ENCODE measurements at regions not wholly inside any gene's neighbourhood (a gene's known extent, or its start where the extent isn't known, plus 50 kb on each side); places are given as distances from the start of the nearest gene placed in this dataset.

DNA sequence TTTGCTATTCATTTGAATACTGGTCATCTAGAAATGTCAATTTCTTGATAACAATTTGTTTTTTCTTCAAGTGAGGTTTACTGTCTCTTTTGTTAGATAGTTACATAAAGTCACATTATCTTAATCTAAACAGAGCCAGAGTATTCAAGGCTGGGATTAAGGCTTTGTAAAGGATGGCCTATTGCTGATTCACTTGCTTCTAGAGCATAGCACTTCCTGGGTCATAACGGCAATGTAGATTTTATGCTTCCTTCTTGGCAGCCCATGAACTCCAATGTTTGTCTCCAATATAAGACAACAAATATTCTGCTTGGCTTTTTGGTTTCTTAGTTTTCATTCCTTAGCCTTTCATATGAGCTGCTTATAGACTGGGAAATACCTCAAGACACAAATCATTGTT, 2007.9 kb upstream of the CDH6 start:
- Mint-ChIP-seq H3K36me3 (ENCODE audit: low read depth) (no peaks in the 10 kb centered on the region), H3K9me3 (ENCODE audit: low read depth) (peaks cover 6% of the 10 kb centered on the region), H3K27me3 (ENCODE audit: low read depth) (no peaks in the 10 kb centered on the region), H3K4me1 (ENCODE audit: low read depth) (no peaks in the 10 kb centered on the region), H3K27ac (ENCODE audit: unreplicated experiment) (no peak overlapping the region), H3K4me3 (ENCODE audit: unreplicated experiment) (no peak overlapping the region)
- DNase-seq (ENCODE audit: low spot score): no peak
- no peak for TF ChIP-seq CTCF (IDR thresholded peaks at IDR 0.05)

DNA sequence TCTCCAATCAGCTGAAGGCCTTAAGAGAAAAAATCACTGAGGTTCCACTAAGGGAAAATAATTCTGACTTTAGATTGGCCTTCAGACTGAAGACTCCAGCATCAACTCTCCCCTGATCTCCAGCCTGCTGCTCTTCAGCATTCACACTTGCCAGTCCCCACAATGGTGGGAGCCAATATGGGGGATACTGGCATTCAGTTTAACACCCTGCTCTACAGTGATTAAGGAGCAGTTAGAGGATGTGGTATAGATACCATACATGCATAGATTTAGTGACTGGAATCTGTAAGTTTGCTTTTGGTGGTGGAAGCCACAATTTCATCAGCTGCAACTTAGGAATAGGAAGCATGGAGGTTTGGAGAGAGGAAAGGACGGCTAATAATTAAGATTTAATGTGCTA, 2017.7 kb upstream of the CDH6 start:
- DNase-seq (ENCODE audit: low spot score): no peak

DNA sequence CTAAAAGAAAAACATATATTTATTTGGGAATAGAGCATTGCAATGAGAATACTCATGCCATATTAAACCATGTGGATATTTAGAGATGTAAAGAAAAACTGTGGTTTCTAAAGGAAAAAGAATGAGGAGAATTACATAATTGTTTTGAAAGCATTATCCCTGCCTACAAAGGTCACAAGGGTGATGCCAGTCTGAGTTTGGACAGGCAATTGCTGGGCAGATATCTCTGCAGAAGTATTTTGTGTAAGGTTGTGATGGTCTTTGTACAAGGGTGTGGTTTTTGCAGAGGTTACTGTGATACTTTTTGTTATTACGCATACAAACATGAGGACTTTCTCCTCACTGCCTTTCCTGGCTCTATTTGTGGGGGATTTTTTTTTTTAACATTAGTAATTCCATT, 2022.9 kb upstream of the CDH6 start:
- Mint-ChIP-seq H3K27me3 (ENCODE audit: low read depth) (peaks cover 4% of the 10 kb centered on the region), H3K4me1 (ENCODE audit: low read depth) (no peaks in the 10 kb centered on the region), H3K9me3 (ENCODE audit: low read depth) (peaks cover 2% of the 10 kb centered on the region), H3K27ac (ENCODE audit: unreplicated experiment) (no peak overlapping the region), H3K4me3 (ENCODE audit: unreplicated experiment) (no peak overlapping the region), H3K36me3 (ENCODE audit: low read depth) (no peaks in the 10 kb centered on the region)
- no peak for DNase-seq (ENCODE audit: low spot score)
- no peak for TF ChIP-seq CTCF (IDR thresholded peaks at IDR 0.05)

More for the DNA sequence above, 2017.7 kb upstream of the CDH6 start:
- Mint-ChIP-seq H3K9me3 (ENCODE audit: low read depth) (no peaks in the 10 kb centered on the region), H3K36me3 (ENCODE audit: low read depth) (no peaks in the 10 kb centered on the region), H3K27me3 (ENCODE audit: low read depth) (peaks cover 3% of the 10 kb centered on the region), H3K4me1 (ENCODE audit: low read depth) (no peaks in the 10 kb centered on the region), H3K4me3 (ENCODE audit: unreplicated experiment) (no peak overlapping the region), H3K27ac (ENCODE audit: unreplicated experiment) (no peak overlapping the region)
- no peak for TF ChIP-seq CTCF (IDR thresholded peaks at IDR 0.05)

DNA sequence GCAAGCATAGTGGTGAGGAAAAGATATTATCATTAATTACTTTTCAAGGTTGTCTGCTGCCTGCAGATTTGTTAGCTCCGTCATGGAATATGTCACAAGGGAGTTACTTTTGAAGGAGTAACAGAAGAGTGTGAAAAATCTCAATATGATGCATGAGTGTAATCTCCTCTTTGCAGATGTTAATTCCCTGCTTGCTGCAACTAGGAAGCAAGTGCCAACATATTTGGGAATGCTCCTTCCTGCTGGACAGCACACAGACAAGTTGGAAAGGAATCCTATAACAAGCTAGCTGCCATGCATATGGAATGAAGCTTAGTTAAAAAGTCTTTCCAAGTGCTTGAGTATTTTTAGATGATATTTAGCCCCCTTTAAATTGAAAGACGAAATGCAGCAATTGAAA, 2023.6 kb upstream of the CDH6 start:
- Mint-ChIP-seq H3K27ac (ENCODE audit: unreplicated experiment) (no peak overlapping the region), H3K9me3 (ENCODE audit: low read depth) (peaks cover 2% of the 10 kb centered on the region), H3K4me3 (ENCODE audit: unreplicated experiment) (no peak overlapping the region), H3K27me3 (ENCODE audit: low read depth) (peaks cover 4% of the 10 kb centered on the region), H3K36me3 (ENCODE audit: low read depth) (no peaks in the 10 kb centered on the region), H3K4me1 (ENCODE audit: low read depth) (no peaks in the 10 kb centered on the region)
- no peak for DNase-seq (ENCODE audit: low spot score)
- no peak for TF ChIP-seq CTCF (IDR thresholded peaks at IDR 0.05)

- H3K36me3 Mint-ChIP-seq (ENCODE audit: low read depth): no peaks in the 10 kb centered on the region
- H3K27ac Mint-ChIP-seq (ENCODE audit: unreplicated experiment): no peak overlapping the region
- DNase-seq (ENCODE audit: low spot score): no peak
- H3K4me3 Mint-ChIP-seq (ENCODE audit: unreplicated experiment): no peak overlapping the region
- H3K9me3 Mint-ChIP-seq (ENCODE audit: low read depth): no peaks in the 10 kb centered on the region
- no peak for TF ChIP-seq CTCF (IDR thresholded peaks at IDR 0.05)
- no peaks in the 10 kb centered on the region for H3K4me1 Mint-ChIP-seq (ENCODE audit: low read depth)
- peaks cover 15% of the 10 kb centered on the region for H3K27me3 Mint-ChIP-seq (ENCODE audit: low read depth)
These were observed 2031.2 kb upstream of the CDH6 start for GRCh38 chr5:29162297-29162696.
